GM18861 (cell line): ENCODE measurements at regions not wholly inside any gene's neighbourhood (a gene's known extent, or its start where the extent isn't known, plus 50 kb on each side); places are given as distances from the start of the nearest gene placed in this dataset.
A peak's percentile ranks its signal among the peaks of the same experiment; 100 is the strongest.

Experiments used
- ATAC-seq: cut with Tn5 transposase; IDR thresholded peaks from one replicate; pipeline ENCODE4 v1.9.1; 2021; ENCODE audit not compliant: unreplicated experiment

- no peak for ATAC-seq
Observed at GRCh38 chr4:138698641-138699040, 316.9 kb upstream of the NOCT start.

DNA sequence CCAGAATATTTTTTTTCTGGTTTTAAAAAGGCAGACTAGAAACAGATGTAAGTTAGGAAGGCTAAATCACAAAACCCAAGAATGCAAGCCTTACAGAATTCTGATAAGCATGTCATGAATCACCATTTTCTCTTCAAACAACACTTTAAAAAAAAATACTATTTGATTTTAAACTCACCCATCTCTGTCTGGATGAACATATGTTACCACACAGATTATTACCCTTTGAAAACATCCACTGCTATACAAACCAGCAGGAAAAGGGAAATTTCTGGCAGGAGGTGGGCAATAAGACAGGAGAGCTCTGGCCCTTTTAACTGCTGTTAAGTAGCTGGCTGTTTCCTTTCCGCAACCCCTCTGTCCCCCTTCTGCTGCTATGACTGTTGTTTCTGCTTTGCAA, 317.7 kb upstream of the NOCT start:
- ATAC-seq = no peak

GRCh38 chr4:138696771-138697170, 318.8 kb upstream of the NOCT start:
- ATAC-seq = no peak

- no peak for ATAC-seq
Observed at GRCh38 chr4:138696058-138696457, 319.5 kb upstream of the NOCT start.

DNA sequence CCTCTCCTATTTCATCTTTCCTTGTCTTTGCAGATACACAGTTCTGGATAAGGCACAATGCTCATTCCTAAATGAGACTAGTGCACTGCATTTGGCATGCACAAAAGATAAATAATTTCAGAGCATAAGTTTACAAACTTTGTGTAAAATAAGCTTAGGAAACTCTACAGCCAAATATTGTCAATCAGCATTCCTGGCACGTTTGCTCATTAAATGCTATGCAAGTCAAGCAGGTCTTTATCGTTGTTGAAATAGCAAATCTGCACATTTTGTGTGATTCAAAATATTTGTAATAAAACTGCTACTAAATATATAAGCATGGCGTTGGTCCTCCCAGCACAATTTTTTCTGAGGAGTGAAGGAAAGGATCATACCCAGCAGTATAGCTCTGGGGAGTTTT, 322.1 kb upstream of the NOCT start:
- no peak for ATAC-seq

DNA sequence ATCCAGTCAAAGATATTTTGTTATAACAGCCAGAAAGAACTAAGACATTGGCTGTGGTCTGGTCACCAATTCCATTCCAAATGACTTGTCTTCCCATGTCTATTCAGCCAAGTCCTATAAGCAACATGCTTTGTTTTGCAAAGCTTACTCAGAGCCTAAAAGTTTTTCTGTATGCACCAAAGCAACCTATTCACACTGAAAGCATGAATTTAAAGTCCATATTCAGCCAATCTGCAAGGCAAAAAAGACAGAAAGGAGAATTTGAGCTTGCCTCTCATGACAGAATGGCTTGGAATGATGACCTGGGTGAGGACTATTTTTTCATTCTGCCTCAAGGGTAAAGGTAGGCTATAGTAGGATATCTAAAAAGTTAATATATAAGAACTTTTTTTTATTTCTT, 323.2 kb upstream of the NOCT start:
- ATAC-seq = no peak

GRCh38 chr4:138689593-138689992, 326.0 kb upstream of the NOCT start:
- no peak for ATAC-seq

DNA sequence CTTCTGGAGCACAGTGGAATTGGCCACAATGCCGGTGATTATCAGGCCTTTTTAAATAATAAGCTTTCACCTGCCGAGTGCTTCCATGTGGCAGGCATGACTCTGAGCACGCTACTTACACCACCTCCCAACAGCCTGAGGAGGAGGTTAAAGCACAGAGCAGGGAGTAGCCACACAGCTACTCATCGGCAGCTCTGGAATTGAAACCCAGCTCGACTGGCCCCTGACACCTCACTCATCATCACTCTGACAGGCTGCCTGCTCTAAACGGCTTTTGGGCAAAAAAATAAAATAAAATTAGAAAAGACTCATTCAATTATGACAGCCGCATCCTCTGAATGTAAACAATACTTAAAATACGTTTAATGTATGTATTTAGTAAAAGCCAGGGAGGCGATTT, 326.4 kb upstream of the NOCT start:
- no peak for ATAC-seq

GRCh38 chr4:138688408-138689085, 327.0 kb upstream of the NOCT start:
- ATAC-seq = no peak

DNA sequence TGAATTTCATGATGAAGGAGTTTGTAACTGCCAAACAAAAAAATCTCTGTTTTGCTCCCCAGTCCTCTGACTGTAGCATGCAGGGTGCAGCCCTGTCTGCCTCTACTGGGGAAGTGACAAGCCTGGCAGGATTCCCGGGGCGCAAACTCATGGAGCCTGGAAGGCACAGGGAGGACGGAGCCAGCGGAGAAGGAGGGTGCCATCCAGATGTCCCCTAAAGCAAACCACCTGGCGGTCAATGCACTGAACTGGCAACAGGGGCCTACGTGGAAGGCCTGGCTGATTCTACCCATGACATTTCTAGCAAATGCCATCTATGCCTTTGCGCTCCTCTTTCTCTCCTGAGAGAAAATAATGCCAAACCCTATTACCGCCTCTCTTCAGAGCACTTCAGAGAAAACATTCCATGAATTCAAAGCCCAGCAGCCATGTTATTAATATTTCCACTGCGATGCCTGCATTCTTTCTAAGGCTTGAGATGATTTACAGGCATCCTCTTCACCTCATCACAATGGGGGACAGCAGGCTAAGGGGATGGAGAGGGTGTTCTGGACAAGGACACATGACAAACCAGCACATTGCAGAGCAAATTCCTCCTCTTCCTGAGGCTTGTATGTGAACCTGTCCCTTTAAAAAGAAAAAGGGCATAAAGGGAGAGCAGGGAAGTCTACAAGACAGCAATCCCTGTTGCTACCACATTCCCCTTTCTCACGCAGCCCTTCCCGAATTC, 329.3 kb upstream of the NOCT start:
- ATAC-seq = no peak

DNA sequence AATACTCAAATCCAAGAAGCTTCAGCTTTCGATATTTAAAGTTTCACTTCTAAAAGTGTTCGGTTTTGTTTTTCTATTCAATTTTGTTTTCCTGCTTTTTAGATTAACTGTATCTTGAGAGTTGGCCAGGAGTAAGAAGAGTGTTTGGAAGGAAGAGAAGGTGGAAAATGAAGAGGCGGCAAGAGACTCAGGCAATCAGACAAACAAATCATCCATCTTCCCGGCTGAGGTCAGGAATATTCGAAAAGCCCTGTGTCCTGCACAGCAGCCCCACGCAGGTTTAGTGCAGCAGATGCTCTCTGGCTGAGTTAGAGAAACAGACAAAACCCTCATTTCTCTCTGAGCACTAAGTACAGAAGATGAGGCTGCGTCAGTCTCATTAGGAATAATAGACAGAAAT, 330.3 kb upstream of the NOCT start:
- ATAC-seq = no peak

GRCh38 chr4:138680989-138681604, 334.5 kb upstream of the NOCT start:
- peak; percentile 93 for ATAC-seq

GRCh38 chr4:138680256-138680655, 335.3 kb upstream of the NOCT start:
- ATAC-seq = no peak

DNA sequence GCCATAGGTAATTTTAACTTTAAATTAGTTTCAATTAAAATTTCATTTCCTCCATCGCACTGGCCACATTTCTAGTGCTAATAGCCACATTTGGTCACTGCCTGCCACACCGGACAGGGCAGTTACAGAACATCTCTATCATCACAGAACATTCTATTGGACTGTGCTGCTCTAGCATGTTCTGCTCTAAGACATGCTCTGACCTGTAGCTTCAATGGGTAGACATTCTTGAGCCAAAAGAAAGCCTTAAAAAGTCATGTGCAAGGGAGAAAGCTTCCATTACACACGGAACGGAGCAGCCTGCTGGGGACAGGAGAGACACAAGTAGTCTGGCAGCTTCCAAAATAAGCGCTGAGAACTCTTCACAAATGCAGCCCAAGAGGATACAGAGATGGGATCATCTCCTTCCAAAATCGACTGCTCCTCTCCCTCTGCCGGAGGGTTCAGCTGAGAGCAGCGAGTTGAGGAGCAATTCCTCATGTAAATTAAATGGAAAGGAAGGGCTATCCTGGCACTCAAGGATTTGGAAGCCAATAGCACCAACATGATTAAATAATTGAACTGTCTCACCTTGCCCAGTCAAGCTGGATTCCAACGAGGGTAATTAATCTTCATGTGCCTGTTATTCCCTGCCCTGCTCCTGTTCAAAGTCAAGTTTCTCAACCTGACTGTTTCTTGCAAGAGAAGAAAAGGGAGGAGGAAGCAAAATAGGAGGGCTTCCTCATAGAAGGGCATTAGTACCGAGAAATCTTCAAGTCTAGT, 336.4 kb upstream of the NOCT start:
- ATAC-seq = no peak

GRCh38 chr4:138677748-138678147, 337.8 kb upstream of the NOCT start:
- no peak for ATAC-seq

DNA sequence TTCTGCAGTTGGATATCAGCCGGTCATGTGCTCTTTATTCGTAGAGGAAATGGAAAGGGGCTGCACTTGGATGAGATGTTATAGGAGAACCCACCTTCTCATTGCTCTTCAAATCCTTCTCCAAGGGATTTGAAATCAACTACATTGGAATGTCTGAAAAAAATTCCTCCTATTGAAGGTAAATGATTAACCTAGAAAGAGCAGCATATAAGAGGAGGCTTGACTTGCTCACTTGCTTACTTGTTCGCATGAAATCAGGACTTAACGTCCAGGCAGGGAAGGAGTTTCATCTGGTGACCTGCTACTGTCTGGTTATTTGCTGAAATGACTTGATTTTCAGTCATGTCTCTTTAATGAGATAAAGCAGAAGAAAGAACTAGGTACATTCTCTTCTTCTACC, 338.4 kb upstream of the NOCT start:
- ATAC-seq = no peak

GRCh38 chr4:138675685-138676084, 339.9 kb upstream of the NOCT start:
- ATAC-seq = no peak

GRCh38 chr4:138674209-138674608, 341.4 kb upstream of the NOCT start:
- ATAC-seq = no peak

- ATAC-seq = no peak
Observed at GRCh38 chr4:138673053-138673452, 342.5 kb upstream of the NOCT start.

- ATAC-seq = peak; percentile 40
Observed at GRCh38 chr4:138672393-138672976, 343.1 kb upstream of the NOCT start.

- ATAC-seq = no peak
Observed at GRCh38 chr4:138671606-138672084, 343.9 kb upstream of the NOCT start.
